ENCODE measurements at regions not wholly inside any gene's neighbourhood (a gene's known extent, or its start where the extent isn't known, plus 50 kb on each side); places are given as distances from the start of the nearest gene placed in this dataset.

- Histone ChIP-seq H3K4me1 (ENCODE audit: control insufficient read depth, extremely low read depth, insufficient read depth, low read length) (no peaks in the 10 kb centered on the region), H3K9ac (replicated peaks; ENCODE audit: extremely low read depth, insufficient read depth, low read length) (no peak overlapping the region), H3K4me3 (replicated peaks in 1 of 3; ENCODE audit: insufficient read depth in 1 of 3, low read depth in 1 of 3, low read length in 3 of 3) (no peak overlapping the region), H2AFZ (ENCODE audit: low read depth, low read length) (no peak overlapping the region), H3K4me2 (ENCODE audit: insufficient read depth, low read length) (no peak overlapping the region), H3K36me3 (ENCODE audit: control insufficient read depth in 2 of 2, extremely low read depth in 1 of 2, insufficient read depth in 2 of 2, low read length in 2 of 2) (no peaks in the 10 kb centered on the region), H3K27me3 (ENCODE audit: control insufficient read depth in 2 of 2, insufficient read depth in 2 of 2, low read length in 2 of 2) (no peaks in the 10 kb centered on the region), H3K27ac (ENCODE audit: insufficient read depth, low read depth, low read length) (no peak overlapping the region), H3K9me1 (replicated peaks; ENCODE audit: control insufficient read depth, extremely low read depth, insufficient read depth, low read length) (no peaks in the 10 kb centered on the region), H4K20me1 (replicated peaks; ENCODE audit: control insufficient read depth, extremely low read depth, insufficient read depth, low read length) (no peaks in the 10 kb centered on the region), H3K9me3 (replicated peaks; ENCODE audit: control insufficient read depth, insufficient read depth, low read length) (peaks cover 3% of the 10 kb centered on the region), H3K79me2 (ENCODE audit: control insufficient read depth, insufficient read depth, low read length) (no peaks in the 10 kb centered on the region)
- ChIA-PET CTCF (no interaction called here), POLR2A (no interaction called here)
- BruUV-seq (replicated peaks): no TSS peak
- DNase-seq (ENCODE audit: low read depth, low spot score) (no peak), FAIRE-seq (no peak)
- TF ChIP-seq JUN (IDR thresholded peaks at IDR 0.05; ENCODE audit: borderline replicate concordance, insufficient read depth, insufficient read length, low read depth) (no peak), POLR2AphosphoS5 (IDR thresholded peaks at IDR 0.05; ENCODE audit: insufficient read depth, low read depth, low read length) (no peak), FOS (IDR thresholded peaks at IDR 0.05; ENCODE audit: borderline replicate concordance, insufficient read depth, low read length) (no peak), GATA2 (IDR thresholded peaks at IDR 0.05; ENCODE audit: insufficient read depth, insufficient read length, low read depth, low read length) (no peak), EZH2 (IDR thresholded peaks at IDR 0.05; ENCODE audit: borderline replicate concordance, low read depth, low read length, severe bottlenecking) (no peak), MAX (IDR thresholded peaks at IDR 0.05; ENCODE audit: insufficient read depth, insufficient read length) (no peak), MYC (IDR thresholded peaks at IDR 0.05; ENCODE audit: low read depth, low read length) (no peak), CTCF (IDR thresholded peaks at IDR 0.05; ENCODE audit: extremely low read depth in 1 of 2, insufficient read depth in 1 of 2, low read depth in 1 of 2, low read length in 2 of 2) (no peak), POLR2A (IDR thresholded peaks at IDR 0.05; ENCODE audit: low read depth, low read length) (no peak)
- dilution Hi-C loops (cut with MboI; ENCODE audit: extremely low pct_ligation_motif_present, low sequenced_read_pairs) (no loop called here), intact Hi-C loops (cut with micrococcal nuclease) (no loop called here)
These were observed 1409.6 kb upstream of the WWC1 start for GRCh38 chr5:166881802-166882201.

All from endothelial cell of umbilical vein (primary cell).